Fibroblast of lung (primary cell): ENCODE measurements at regions not wholly inside any gene's neighbourhood (a gene's known extent, or its start where the extent isn't known, plus 50 kb on each side); places are given as distances from the start of the nearest gene placed in this dataset.

Experiments used
- EZH2 ChIP-seq: IDR thresholded peaks from 2 replicates; pipeline ENCODE4 v1.5.1; 2012; ENCODE audit warnings: low read length, control low read depth, mild to moderate bottlenecking; ENCODE audit errors: missing control alignments
- TF ChIP-seq, protein P1 (sequence below), 2 donors: IDR thresholded peaks in 1 of 2; conservative IDR thresholded peaks in 1 of 2; 1 replicate in 1 of 2; 2 replicates in 1 of 2; pipeline ENCODE4 v1.5.1; 2011 to 2012; ENCODE audit warnings: low read length in 2 of 2, control low read depth in 1 of 2, inconsistent platforms in 1 of 2, low read depth in 1 of 2, mild to moderate bottlenecking in 1 of 2

DNA sequence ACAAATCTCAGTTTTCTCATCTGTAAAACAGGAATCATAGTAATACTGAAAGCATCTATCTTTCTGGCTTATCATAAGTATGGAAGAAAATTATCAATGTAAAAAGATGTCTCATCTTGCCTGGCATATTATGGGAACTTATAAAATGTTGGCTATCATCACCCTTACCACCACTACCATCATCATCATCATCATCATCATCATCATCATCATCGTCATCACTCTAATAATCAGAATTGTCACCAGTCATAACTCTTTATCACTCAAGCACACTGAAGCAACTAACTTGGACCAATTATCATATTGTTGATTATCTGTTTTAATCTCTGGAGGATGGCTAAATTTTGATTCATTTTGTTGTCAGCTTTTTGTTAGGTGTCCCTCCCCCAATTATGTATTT, 825.4 kb downstream of the SORCS3 start:
- TF ChIP-seq, protein P1, sequence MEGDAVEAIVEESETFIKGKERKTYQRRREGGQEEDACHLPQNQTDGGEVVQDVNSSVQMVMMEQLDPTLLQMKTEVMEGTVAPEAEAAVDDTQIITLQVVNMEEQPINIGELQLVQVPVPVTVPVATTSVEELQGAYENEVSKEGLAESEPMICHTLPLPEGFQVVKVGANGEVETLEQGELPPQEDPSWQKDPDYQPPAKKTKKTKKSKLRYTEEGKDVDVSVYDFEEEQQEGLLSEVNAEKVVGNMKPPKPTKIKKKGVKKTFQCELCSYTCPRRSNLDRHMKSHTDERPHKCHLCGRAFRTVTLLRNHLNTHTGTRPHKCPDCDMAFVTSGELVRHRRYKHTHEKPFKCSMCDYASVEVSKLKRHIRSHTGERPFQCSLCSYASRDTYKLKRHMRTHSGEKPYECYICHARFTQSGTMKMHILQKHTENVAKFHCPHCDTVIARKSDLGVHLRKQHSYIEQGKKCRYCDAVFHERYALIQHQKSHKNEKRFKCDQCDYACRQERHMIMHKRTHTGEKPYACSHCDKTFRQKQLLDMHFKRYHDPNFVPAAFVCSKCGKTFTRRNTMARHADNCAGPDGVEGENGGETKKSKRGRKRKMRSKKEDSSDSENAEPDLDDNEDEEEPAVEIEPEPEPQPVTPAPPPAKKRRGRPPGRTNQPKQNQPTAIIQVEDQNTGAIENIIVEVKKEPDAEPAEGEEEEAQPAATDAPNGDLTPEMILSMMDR (conservative IDR thresholded peaks at IDR 0.05 in 1 of 2, IDR thresholded peaks at IDR 0.05 in 1 of 2; ENCODE audit: low read depth in 1 of 2, low read length in 2 of 2), result no peak
- TF ChIP-seq EZH2, result no peak
